GDM1 (cell line): ENCODE measurements at regions not wholly inside any gene's neighbourhood (a gene's known extent, or its start where the extent isn't known, plus 50 kb on each side); places are given as distances from the start of the nearest gene placed in this dataset.

Experiments used
- DNase-seq: peaks from one replicate; lab custom pipeline; 2025; lab: John Stamatoyannopoulos, UW

- DNase-seq, result no peak
Measured at GRCh38 chr11:16685914-16686313, 52.5 kb upstream of the C11orf58 start.

- DNase-seq, result no peak
Measured at GRCh38 chr11:16678466-16679116, 59.9 kb upstream of the C11orf58 start.

- DNase-seq, result peak; percentile 18
Measured at GRCh38 chr11:16669799-16670415, 68.5 kb upstream of the C11orf58 start.

- DNase-seq, result no peak
Measured at GRCh38 chr11:16632295-16633200, 105.9 kb upstream of the C11orf58 start.

- DNase-seq, result no peak
Measured at GRCh38 chr11:16630651-16631050, 107.8 kb upstream of the C11orf58 start.

- DNase-seq, result no peak
Measured at GRCh38 chr11:16618431-16618830, 120.0 kb upstream of the C11orf58 start.

- DNase-seq, result no peak
Measured at GRCh38 chr11:16615480-16615879, 123.0 kb upstream of the C11orf58 start.

GRCh38 chr11:16613512-16614381 lies 124.7 kb upstream of the C11orf58 start:
- peak; percentile 62 for DNase-seq

- DNase-seq, result no peak
Measured at GRCh38 chr11:16613262-16613511, 125.3 kb upstream of the C11orf58 start.

- DNase-seq, result no peak
Measured at GRCh38 chr11:16612566-16613261, 125.7 kb upstream of the C11orf58 start.

- DNase-seq, result no peak
Measured at GRCh38 chr11:16611926-16612565, 126.4 kb upstream of the C11orf58 start.

- DNase-seq, result no peak
Measured at GRCh38 chr11:16611401-16611921, 127.0 kb upstream of the C11orf58 start.

- no peak for DNase-seq
Measured at GRCh38 chr11:16610738-16611388, 127.6 kb upstream of the C11orf58 start.

- DNase-seq, result no peak
Measured at GRCh38 chr11:16610213-16610737, 128.2 kb upstream of the C11orf58 start.

- no peak for DNase-seq
Measured at GRCh38 chr11:16609769-16610168, 128.7 kb upstream of the C11orf58 start.

GRCh38 chr11:16607675-16608644 lies 130.5 kb upstream of the C11orf58 start:
- DNase-seq, result no peak

- DNase-seq, result no peak
Measured at GRCh38 chr11:16606784-16607674, 131.4 kb upstream of the C11orf58 start.
